ENCODE measurements at regions not wholly inside any gene's neighbourhood (a gene's known extent, or its start where the extent isn't known, plus 50 kb on each side); places are given as distances from the start of the nearest gene placed in this dataset.

DNA sequence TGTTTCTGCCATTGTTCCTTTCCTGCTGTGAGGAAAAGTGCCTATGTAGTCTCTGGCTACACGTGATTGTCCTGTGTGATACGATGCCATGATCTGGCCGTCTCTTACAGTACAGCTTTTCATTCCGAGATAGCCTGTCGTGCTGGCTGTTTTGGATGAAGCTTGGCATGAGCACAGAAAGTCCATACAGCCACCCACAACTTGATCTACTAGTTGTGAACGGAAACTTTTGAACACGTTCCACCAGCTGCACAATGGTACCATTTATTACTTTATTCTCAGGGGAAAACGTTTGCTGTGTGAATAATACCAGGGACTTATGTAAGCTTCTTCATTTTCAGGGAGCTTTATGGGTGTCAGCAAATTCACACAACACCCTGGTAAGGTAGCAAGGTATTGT is 217.6 kb upstream of the ANKRD55 start:
- no peak for DNase-seq

DNA sequence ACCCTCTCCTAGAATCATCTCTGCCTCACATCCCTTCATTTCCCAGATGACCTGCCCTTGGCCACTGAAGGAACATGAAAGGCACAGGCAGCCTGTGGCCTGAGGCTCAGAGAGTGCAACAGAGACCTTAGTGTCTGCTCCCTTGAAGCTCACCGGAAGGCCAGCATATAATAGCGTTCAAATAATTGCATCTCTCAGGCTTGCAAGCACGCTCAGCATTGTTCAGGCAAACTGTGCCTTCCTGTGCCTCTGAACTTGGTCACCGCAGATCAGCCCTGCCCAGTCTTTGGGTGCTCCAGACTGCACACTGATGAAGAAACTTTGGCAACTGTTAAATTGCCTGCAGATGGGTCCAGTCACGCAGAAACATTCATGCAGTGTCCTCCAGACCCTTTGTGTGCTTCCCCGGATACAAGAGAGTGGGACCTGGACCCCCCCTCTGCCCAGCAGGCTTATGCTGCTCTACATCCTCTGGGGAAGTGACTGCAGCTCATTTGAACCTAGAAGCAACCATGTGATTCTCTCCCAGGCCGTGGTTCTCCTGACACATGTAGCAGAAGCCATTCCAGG is 216.0 kb upstream of the ANKRD55 start:
- DNase-seq: no peak

DNA sequence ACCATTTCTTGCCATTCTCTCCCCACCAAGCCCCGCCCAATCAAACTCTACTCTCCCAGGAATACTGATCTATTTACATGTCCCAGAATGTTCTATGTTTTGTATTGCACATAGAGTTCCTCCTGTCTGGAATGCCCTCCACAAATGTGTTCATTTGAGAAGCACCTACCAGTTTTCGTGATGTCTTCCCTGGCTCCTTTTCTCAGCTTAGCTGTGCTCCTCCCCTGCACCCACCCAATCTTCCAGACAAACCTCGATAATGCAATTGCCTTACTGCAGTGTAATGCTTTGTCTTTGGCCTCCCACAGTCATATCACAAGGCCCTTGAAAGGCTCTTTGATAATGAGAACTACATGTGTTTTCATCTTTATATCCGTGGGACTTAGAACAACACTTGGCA is 214.5 kb upstream of the ANKRD55 start:
- DNase-seq: no peak

DNA sequence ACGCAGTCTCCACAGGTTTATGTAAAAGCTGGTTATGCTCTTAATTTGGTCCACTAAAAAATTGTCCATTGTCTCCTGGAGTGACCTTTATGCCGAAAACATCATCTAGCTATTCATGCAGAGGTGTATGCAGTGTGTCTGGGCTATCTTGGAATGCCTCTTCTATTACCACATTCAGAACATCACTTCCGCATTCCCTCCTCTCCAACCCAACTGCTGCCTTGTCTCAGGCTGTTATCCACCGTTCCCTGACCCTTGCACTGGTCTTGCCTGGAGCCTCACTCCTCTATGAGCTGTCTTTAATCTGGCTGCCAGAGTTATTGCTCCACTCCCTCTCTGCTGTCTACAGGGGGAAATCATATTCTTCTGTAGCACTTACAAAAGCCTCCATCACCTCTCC is 214.1 kb upstream of the ANKRD55 start:
- no peak for DNase-seq

DNA sequence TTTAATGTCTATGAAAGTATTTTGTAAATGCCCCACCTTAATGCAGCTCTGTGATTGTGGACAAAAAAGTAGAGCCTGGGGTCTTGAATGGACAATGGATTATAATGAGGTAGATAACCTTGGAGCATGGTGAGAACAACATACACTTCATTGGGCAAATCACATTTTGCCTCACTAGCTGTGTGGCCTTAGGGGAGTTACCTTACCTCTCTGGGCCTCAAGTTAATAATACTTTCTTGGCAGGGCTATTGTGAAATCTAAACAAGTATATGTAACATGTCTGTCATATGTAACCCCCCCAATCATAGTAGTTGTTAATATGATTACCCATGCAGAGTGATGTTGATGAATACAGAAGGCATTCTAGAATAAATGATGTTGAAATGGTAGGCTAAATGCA is 213.6 kb upstream of the ANKRD55 start:
- no peak for DNase-seq

DNA sequence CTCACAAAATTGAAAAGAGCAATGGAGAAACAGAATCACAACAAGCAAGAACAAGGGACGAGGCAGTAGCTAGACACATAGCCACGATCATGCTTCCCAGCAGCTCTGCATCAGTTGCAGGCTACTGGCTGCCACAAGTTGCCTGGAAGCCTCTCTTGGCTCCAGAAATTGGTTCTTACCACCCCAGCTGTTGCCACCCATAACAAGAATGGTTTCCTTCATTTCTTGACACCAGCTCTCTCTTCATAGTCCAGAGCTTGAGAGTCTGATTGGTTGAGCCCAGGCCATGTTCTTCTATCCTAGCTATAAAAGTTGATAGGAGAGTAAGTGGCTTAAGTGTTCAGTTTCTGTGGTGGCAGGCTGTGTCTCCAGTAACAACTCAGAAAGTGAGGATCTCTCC is 210.7 kb upstream of the ANKRD55 start:
- DNase-seq: no peak

DNA sequence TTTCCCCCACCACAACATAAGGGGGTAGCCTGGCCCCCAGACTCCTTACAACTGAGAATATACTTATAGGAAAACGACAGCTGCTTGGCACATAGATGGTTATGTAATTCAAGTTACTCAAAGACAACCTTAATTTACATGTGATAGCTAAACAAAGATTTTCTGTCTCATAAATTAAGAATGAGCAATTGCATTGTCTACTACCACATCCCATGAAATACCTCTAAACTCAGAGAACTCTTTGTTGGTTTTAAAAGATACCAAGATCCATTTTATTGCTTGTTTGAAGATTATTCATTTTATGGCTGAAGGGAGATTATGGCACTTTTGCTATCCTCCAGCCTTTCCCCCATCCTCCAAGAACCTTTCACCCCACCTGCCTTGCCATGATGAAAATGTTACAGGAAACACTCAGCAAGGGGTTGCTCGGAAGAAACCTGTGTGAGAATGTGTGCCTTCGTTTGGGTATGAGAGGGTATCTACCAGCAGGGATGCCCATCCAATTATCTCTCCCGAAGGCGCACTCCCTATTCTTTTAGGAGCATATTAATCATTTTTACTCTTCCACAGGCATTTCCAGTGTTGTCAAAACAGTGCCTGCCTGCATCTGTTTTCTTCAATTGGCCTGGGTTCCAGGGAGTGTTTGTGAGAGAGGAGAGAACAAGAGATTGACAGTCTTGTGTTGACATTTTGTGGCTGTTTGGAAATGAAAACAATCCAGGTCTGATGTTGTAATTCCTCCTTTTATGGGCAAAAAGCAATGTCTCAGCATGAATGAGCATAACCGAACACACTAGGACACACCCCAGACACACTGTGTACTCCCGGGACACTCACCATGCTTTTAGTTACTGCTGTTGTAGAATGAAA is 208.0 kb upstream of the ANKRD55 start:
- DNase-seq: no peak

DNA sequence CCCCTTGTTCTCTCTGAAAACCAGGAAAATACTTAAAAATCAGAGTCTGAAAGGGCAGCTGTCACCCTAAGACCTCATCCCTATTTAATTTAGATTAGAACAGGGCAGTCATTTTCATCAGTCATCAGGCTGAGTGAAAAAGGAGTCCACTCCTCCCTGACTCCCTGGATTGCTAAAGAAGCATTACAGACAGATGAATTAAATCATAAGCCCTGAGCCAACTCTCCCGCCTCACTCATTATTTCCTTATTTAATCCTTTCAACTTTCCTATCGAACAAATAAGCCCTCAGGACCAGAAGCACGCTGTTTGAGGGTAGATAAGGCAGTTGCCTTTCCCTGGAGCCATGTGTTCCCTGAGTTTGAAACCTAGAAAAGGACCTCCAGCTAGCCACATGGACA is 201.9 kb upstream of the ANKRD55 start:
- no peak for DNase-seq

DNA sequence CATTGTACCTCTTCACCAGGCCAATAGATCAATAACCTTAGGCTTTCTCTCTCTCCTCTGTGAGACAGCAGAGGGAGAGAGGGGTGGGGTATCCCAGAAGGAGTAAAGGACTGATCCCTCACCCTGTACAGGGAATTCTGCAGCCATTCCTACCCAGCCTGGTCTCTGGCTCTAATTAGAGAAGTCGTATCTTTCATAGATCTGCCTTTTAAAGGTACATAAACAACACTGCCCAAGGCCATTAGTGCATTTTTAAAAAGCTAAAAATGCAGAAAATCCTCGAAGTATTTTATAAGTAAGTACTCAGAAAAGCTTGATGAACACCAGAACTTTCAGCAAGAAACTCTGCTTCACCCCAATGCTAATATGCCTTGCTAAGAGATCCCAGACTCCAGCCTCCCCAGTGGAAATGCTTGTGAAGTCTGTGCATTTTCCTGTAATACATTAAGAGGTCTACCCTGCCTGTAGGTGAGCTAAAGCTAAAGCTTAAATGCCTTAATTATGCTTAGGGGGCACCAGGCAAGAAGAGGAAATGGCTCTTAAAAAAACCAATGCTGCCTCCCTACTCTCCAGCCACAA is 200.0 kb upstream of the ANKRD55 start:
- DNase-seq: no peak

DNA sequence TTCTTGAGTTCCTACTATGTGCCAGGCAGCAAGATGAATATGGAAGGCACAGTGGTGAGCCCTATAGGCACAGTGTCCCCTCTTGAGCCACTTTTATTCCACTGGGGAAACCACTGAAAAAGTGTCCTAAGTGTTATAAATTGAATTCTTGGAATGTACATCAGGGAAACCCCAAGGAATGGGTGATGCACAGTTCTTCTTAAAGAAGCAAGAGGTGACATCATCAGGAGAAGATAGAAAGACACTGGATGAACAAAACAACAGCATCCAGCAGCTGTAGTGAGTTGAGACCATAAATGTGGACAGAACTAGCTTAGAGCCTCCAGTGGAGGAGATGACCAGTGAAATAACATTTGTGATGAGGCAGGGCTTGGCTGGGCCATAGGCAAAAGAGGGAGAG is 199.2 kb upstream of the ANKRD55 start:
- no peak for DNase-seq

DNA sequence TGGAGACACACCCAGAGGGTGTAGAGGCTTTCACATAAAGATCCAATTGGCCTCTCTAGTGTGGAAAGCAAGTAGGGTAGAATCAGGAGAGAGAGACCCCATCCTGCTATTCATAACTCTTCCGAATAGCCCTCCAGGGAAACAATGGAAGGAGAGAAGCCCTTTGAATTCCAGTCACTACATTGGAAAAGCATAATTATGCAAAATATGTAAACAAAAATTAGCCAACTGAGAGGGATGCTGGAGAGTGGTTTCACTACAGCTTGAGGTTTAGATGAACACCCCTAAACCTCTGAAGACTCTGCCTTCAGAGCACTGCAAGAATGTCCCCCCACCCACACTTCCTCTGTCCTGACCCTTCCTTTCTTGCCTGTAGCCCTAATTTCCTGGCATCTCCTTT is 197.3 kb upstream of the ANKRD55 start:
- DNase-seq: no peak

DNA sequence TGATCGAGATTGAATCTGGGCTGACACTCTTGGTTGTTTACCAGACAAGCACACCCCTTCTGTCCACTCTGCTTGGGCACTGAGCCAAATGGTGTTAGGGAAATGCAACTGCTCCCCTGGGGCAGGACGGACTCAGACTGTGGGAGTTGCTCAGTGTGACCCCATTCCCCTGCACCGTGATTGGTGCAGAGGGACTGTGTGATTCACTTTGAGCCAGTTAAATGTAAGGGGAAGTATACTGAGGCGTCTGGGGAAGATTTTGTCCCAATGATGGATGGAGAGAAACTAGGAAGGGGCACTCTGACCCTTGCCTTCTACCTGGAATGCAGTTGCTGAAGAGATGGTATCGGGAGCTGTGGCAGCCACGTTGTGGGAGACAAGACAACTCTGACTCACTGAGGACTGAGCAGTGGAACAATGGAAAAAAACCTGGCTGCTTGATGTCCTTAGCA is 196.0 kb upstream of the ANKRD55 start:
- DNase-seq: no peak

DNA sequence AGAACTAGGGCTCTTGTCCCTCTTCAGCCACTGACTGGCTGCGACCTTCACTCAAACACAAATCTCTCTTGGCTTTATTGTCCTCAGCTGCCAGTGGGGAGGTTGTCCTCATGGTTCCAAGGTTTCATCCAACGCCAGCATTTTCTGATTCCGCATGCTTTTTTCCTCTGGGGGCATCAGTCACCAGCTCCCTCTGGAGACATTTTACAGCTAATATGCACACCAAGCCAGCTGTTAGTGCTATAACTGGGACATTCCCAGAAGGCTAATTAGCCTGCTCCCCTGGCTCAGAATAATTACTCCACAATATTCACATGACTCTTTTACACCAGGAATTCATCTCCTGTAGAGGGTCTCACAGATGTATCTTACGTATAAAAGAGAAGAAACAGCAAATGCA is 193.6 kb upstream of the ANKRD55 start:
- DNase-seq: no peak

DNA sequence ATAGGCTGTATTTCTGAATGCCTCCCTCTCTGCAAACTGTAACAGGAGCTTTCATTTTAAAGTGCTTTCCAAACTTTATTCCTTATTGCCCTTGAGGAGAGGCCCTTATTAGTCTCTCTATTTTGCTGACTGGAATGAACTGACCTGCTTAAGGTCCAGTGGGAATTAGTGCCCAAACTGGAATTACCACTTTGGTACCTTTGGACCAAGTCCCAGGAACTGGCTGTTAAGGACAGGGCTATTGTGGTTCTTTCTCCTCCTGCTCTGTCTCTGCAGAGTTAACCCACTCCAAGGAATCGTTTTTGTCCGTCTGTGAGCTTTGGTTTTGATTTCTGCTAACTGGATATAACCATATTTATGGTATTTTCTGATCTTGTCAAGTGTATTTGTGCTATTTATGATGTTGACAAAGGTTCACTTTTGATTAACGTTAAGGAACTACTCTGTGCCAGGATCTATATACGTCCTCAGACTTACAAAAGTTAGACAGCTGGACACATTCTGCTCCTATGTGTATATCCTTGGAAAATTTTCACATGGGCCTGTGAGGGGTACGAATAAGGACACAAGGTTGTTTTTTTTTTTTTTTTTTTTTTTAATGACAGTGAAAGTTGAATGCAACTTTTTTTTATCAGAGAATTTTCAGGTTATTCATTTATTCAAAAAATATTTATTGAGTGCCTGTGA is 189.1 kb upstream of the ANKRD55 start:
- no peak for DNase-seq

DNA sequence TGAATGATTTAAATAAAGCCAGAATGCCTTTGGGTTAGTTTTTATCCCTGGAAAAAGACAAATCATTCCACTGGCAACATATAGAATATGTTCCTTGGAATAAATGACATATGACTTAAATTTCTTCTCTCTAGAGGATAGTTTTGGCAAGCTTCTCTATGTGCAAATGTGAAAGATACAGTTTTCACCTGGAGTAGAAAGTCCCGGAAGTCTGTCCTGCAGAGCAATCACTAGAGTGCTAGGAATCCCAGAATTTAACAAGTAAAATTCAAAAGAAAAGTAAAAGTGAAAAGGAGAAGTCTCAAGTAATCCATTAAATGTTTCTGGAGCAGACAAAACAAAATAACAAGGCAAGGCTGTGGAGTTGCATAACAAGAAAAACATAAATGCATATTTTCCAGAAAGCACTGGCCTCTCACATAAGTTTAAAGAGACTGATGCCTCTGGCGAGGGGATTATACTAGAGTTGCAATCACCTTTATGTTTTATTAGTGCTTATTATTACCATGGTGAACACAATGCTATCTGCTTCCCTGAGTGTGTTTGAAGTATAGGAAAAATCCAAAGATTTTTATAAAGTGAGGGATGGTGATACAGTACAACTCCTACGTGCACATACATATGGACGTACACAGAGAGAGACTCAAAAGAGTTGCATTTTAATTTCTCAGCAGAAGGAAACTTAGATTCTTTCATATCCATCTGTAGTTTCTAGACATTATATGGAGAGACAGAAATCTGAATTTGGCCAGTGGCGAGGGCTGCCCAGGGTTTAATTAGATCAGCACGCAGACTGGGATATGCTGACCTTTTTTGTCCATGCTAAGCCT is 188.3 kb upstream of the ANKRD55 start:
- no peak for DNase-seq

DNA sequence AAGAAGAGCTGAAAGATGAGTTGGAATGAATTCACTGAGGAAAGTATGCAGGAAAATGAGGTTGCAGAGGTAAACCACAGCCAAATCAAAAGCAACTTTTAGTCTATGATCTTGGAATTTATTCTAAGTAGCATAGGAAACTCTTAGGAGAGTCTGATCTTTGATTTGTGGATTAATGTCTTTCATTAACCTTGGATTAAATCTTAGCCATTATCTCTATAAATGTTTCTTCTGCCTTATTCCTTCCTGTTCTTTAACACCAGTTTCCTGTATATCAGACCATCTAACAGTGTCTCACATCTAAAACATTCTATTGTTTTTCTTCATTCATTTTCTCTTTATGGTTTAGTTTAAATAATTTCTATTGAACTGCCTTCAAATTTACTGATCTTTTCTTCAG is 187.2 kb upstream of the ANKRD55 start:
- no peak for DNase-seq

DNA sequence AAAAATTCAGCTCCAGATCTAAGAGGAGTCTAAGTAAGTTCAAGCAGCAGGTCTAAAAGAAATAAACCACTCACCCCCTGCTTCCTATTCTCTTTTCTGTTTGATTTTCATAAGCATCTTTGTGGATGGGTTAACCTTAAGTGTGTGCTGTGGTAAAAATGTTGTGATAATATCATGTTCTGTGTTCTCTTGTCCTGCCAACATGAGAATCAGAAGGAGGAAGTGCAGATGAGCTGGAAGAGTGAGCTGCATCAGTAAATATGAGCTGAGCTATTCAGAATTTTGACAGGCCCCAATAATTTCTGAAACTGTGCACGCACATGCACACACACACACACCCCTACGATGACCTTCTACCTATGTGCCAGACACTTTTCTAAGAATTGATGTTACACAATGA is 186.5 kb upstream of the ANKRD55 start:
- no peak for DNase-seq

DNA sequence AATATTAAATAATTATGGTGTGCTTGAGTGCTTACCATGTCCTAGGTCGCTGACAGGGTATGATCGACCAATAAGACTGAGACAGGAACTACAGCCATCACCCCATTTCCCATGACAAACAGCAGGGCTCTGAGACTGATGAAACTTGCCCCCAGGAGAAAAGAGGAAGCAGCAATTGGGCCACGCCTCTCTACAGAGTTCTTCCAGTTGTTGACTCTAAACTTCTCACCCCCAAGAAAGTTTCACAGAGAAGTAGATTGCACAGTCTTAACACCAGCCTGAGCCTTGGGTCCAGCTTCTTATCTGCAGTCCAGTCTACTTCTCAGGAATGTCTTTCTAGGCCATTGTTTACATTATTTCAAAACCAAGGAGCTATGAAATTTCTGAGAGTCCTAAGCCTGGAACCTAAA is 182.2 kb upstream of the ANKRD55 start:
- DNase-seq: no peak

DNA sequence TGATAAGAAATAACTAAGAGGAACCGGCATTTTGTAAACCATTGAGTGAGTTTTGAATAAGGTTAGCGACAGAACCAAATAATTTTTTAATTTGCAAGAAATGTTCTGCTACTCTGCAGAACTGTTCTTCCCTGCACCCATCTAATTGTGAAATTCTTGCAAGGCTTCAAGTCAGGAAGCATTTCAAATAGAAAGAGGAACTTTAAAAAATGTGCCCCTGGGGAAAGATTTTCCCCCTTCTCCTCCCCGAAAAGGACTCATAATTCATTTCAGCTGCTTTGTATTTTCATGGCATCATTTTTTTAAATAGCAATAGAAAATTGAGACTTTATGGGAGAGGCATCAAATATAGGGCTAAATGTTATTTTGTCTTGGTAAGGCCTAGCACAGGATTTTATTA is 180.9 kb upstream of the ANKRD55 start:
- no peak for DNase-seq

DNA sequence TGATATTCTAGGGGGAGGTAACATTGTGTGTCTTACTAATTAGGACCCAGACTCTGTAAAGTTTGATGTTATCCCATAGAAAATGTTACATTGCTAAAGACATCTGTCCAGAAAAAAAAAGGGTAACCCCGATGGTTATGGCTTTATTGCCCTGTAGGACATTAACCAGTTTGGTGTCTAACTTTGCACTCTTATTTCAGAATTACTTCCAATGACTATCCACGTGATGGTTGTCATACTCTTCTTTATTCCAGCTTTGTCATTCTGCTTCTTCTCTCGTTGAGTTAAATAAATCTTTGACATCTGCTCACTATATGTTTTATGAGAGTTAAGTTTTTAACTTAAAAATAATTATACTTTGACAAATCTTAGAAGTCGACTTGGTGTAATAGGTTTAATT is 180.4 kb upstream of the ANKRD55 start:
- no peak for DNase-seq

DNA sequence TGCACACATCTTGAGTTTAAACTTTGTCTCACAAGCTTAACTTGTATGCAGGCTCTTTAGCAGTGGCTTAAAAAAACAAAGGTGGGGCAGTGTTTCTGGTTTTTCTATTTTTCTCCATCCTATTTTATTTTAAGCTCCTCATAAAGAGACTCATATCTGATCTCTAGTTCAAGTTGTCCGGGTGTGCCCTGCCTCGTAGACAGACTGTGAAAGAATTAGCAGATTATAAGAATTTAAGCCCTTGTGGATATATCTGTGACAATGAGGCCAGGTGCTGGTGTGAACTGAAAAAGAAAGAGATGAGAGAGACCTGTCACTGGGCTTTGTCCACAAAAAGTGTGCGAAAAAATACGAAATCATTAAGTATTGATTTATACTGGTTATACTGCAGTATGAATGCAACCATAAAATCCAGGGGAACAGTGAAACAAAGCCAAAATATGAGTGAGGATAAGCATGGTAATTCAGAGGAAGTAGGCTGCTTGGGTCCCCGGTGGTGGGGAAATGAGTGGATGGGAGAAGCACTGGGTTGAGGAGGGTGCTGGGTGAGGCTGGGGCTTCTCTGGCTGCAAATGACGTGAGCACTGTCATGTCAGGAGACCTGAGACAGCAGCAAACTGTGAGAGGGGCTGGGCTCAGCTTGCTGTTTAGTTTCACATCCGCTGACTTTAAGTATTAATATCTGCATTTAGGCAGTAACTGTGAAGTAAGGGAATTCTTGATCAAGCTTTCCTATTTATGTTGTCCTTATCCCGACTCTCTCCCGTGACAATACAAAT is 179.7 kb upstream of the ANKRD55 start:
- DNase-seq: no peak

DNA sequence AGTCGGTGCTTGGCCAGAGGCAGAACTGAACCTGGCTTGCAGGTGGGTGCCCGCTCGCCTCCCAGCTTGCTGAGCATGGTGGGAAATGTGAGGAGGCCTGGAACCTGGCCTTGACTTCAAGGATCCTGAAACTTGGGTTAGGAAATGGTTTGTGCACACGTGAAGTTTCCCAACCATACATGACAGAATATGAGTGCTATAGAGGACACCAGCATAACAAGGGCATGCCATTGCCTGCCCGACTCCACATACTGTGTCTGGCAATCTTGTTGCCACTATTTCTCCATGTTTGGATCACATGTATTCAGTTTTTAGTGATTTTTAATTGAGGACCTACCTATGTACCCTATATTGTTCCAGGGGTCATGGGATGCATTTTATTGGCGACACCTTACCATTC is 177.6 kb upstream of the ANKRD55 start:
- no peak for DNase-seq
